ENCODE measurements at regions not wholly inside any gene's neighbourhood (a gene's known extent, or its start where the extent isn't known, plus 50 kb on each side); places are given as distances from the start of the nearest gene placed in this dataset.
"Not testable (repeated sequence)": the region's sequence is repeated elsewhere in the genome, so short reads cannot be mapped to it uniquely, and the experiment has no call there.

- DNase-seq: no peak
Measured at GRCh38 chr16:65281586-65281985, 159.7 kb upstream of the CDH11 start.

GRCh38 chr16:65280845-65281512 lies 159.1 kb upstream of the CDH11 start:
- no peak for DNase-seq

DNA sequence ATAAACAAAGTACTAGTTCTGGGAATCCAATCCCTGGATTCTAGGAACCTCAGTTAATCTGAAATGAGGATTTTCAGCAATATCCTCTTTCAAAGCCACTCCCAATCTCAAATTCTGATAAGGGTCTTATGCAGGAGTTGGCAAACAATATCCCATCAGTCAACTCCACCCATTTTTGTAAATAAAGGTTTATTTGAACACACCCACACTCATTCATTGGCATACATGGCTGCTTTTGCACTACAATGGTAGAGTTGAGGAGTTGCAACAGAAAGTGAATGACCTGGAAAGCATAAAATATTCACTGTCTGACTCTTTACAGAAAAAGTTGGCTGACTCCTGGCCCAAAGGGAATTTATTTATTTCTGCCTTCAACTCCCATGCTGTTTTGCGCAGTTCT lies 157.7 kb upstream of the CDH11 start:
- DNase-seq: no peak

- no peak for DNase-seq
Measured at GRCh38 chr16:65278874-65279273, 157.0 kb upstream of the CDH11 start.

DNA sequence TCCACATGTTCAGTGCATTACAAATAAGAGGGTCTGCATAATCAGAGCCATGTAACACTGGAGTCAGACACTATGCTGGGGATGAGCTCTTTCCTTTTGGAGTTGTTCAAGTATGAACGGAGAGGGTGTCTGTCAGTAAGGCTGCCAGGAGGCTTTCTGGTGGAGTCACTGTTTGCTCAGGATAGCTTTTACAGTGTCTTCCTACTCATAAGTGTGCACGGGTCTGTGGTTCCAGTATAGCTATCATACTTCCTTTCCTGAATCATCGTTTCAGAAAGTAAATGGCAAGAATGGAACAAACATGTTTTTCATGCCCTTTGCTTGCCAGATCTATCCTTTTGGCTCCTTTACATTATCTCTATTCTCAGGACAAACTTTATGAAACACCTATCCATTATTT lies 152.7 kb upstream of the CDH11 start:
- no peak for DNase-seq

- DNase-seq: no peak
Measured at GRCh38 chr16:65272699-65273414, 151.0 kb upstream of the CDH11 start.

DNA sequence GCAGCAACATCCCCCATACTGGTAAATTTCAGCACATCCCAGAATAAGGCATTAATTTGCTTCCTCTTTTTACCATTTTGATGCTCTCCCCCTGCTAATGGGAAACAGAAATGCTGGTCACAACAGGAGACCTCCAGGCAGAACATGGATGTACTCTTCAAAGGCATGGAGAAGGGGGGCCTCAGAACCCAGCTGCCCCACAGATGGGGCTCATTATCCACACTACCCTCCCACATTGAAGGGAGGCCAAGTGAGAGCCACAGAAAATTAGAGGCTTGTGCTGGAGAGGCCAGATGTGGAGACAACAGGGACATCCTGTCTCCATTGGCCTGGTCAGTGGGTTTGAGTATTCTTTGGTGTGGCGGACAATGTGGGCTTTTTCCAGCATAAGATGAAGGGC lies 150.1 kb upstream of the CDH11 start:
- DNase-seq: no peak

GRCh38 chr16:65268331-65268730 lies 146.5 kb upstream of the CDH11 start:
- DNase-seq: no peak

- no peak for DNase-seq
Measured at GRCh38 chr16:65263896-65264295, 142.0 kb upstream of the CDH11 start.

DNA sequence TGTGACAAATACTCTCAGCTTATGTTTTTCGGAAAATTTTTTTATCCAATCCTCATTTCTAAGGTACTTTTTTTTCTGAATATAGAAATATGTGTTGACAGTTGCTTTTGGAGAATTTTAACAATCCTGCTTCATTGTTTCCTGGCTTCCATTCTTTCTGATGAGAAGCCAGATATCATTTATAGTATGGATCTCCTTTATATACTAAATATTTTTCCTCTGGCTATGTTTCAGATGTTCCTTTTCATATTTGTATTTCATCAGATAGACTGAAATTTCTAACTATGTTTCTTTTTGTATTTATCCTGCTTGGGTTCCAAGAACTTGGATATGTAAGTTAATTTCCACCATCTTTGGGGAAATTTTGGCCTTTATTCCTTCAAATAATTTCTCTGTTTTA lies 138.9 kb upstream of the CDH11 start:
- no peak for DNase-seq

DNA sequence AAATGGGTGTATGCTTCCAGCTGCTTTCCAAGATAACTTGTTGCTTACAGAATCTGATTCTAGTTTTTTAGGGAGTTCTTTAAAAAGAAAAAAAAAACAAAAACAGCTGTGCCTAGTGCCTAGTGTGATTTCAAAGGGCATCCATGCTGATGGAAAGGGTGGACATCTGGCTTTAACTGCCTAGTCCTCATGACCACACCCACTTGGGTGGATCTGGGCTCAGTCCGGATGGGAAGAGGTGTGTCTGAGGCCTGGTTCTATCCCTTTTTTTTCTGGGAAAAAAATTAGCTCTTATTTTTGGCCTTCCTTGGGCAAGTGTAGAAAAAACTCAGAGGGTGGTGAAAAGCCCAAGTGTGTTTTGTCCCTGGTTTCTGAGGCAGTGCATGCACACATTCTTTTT lies 132.3 kb upstream of the CDH11 start:
- no peak for DNase-seq

- DNase-seq: no peak
Measured at GRCh38 chr16:65249768-65250167, 127.9 kb upstream of the CDH11 start.

- no peak for DNase-seq
Measured at GRCh38 chr16:65244787-65245186, 122.9 kb upstream of the CDH11 start.

DNA sequence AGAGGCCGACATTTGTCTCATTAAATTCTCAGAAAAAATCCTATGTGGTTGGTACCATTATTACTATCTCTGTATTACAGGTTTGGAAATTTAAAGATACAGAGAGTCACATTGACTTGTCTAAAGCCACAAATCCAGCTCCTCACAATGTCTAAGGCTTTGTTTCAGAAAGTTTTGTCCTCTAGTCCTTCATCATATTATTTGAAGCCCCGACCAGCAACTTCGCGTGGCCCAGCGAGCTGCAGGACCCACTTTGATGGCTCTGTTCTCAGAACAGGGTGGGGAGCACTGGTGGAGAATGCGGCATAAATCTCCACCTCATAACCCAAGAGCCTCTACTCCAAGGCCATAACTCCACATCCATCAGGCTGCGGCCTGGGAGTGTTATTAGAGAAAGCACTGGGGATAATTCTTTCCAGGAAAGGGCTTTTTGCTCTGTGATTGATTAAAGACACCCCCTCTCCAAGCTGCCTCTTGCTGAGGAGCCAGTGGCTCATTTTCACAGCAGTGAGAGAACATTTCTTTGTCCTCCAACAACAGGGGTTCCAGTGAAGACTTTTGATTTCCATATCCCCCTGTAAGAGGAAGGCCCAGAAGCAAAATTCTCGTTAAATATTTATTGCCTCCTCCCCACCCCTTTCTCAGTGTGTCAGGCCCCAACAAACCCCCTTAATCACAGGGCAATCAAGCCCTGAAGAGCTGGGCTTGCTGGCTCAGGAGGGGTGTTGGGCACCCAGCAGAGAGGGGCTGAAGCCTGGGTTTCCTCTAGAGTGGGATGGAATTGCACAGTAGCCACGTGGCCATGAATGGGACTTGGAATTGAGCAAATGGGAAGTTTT lies 113.7 kb upstream of the CDH11 start:
- no peak for DNase-seq

- not testable (repeated sequence) for DNase-seq
Measured at GRCh38 chr16:65234721-65235320, 113.0 kb upstream of the CDH11 start.

GRCh38 chr16:65229191-65229662 lies 107.4 kb upstream of the CDH11 start:
- no peak for DNase-seq

GRCh38 chr16:65227150-65227835 lies 105.4 kb upstream of the CDH11 start:
- DNase-seq: no peak

- no peak for DNase-seq
Measured at GRCh38 chr16:65226077-65226476, 104.2 kb upstream of the CDH11 start.

GRCh38 chr16:65225488-65225887 lies 103.6 kb upstream of the CDH11 start:
- DNase-seq: no peak

DNA sequence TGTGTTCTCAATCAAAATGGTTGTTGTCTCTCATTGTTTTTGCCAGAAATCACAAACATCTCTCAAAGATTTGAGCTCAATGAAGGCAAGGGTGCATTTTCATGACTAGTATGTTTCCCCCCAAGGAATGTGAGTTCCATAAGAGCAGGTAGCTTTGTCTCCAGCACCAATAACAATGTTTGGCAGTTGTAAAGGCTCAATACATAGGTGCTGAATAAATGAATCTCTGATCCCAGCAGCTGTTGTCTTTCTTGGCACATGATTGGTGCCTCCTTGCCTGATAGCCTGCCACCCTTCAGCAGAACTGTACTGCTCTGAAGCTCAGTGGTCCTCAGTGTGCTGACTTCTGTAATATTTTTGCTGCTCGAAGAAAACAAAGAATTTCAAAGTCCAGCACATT lies 103.1 kb upstream of the CDH11 start:
- no peak for DNase-seq

DNA sequence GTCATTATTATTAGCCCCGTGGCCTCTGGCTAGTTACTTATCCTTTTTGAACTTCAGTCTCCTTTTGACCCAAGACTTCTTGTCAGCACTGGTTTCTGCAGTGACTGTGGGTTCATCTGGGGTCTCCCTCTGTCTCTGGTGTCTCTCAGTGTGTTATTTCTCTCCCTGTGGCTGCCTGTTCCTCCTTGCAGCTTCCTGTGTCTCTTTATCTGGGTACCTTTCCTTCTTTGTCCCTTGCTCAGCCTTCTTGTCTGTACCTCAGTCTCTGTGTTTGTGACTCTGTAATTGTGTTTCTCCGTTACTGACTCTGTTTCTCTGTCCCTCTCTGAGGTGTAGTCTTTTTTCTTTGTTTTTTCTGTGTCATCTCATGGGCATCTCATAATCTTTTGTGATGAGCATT lies 102.6 kb upstream of the CDH11 start:
- no peak for DNase-seq

GRCh38 chr16:65223335-65223734 lies 101.5 kb upstream of the CDH11 start:
- no peak for DNase-seq

DNA sequence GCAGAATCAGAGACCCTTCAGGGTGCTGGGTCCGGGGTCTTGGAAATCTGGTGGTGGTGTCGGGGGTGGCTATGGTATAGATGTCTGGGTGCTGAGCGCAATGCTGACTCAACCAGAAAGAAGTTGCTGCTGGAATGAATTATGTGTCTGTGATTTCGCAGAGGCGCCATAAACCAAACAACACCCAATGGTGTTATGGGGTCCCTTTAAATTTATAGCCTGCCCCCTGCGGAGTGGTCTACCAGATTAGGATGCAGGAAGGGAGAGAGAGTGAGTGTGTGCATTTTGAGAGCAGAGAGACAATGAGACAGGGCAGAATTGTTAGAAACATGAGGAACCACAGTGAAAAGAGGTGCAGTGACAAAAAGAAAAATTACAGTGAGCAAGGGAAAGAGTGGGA lies 100.7 kb upstream of the CDH11 start:
- DNase-seq: no peak

Measured in activated CD4-positive, alpha-beta T cell treated with anti-CD3 and anti-CD28 coated beads, Interleukin-2, amount 50 U/mL, for 1 hour (primary cell).